Heart left ventricle (tissue), 16 donors: ENCODE measurements at regions not wholly inside any gene's neighbourhood (a gene's known extent, or its start where the extent isn't known, plus 50 kb on each side); places are given as distances from the start of the nearest gene placed in this dataset.

ENCODE experiments used
- ATAC-seq, 4 donors: fragments of 200-7000 bp; cut with Tn5 transposase; one replicate each; pipeline ENCODE4 v1.9.1; 2020 to 2022; ENCODE audit warnings: moderate library complexity in 4 of 4, mild to moderate bottlenecking in 3 of 4, moderate number of reproducible peaks in 1 of 4
- DNase-seq, 5 donors: peaks; one replicate each; pipeline ENCODE4 v3.0.0-alpha.2; 2020
- H3K27ac ChIP-seq, 12 donors: fragments of 200-600 bp; sonication (generic) in 4 of 12; one replicate each; pipeline versions ENCODE4 v1.5.0 to v1.8.0; 2016 to 2022; ENCODE audit warnings: mild to moderate bottlenecking in 2 of 12
- H3K27me3 ChIP-seq, 9 donors: fragments of 200-600 bp; sonication (generic) in 2 of 9; one replicate each; pipeline versions ENCODE4 v1.5.1 to v1.8.0; 2016 to 2022; ENCODE audit warnings: mild to moderate bottlenecking in 3 of 9
- H3K36me3 ChIP-seq, 9 donors: fragments of 200-600 bp; sonication (generic) in 2 of 9; one replicate each; pipeline versions ENCODE4 v1.5.0 to v1.8.0; 2018 to 2022; ENCODE audit warnings: mild to moderate bottlenecking in 2 of 9
- H3K4me1 ChIP-seq, 12 donors: fragments of 200-600 bp; sonication (generic) in 4 of 12; one replicate each; pipeline versions ENCODE4 v1.5.0 to v1.8.0; 2016 to 2022; ENCODE audit warnings: mild to moderate bottlenecking in 3 of 12
- H3K4me3 ChIP-seq, 12 donors: fragments of 200-600 bp; sonication (generic) in 4 of 12; one replicate each; pipeline versions ENCODE4 v1.5.0 to v1.8.0; 2017 to 2022; ENCODE audit warnings: mild to moderate bottlenecking in 9 of 12, moderate library complexity in 4 of 12
- H3K9me3 ChIP-seq, 12 donors: fragments of 200-600 bp; sonication (generic) in 4 of 12; one replicate each; pipeline versions ENCODE4 v1.5.0 to v1.8.0; 2016 to 2022; ENCODE audit warnings: mild to moderate bottlenecking in 1 of 12
- CTCF ChIP-seq, 12 donors: fragments of 200-600 bp; sonication (generic) in 4 of 12; IDR thresholded peaks; one replicate each; pipeline versions ENCODE4 v1.5.0 to v1.8.0; 2018 to 2022; ENCODE audit warnings: antibody characterized with exemption in 12 of 12, mild to moderate bottlenecking in 5 of 12
- POLR2A ChIP-seq, 2 donors: fragments of 450-650 bp; IDR thresholded peaks; one replicate each; pipeline ENCODE4 v1.6.1; 2017; ENCODE audit warnings: antibody characterized with exemption in 2 of 2, mild to moderate bottlenecking in 2 of 2, moderate library complexity in 2 of 2
- WGBS, 4 donors: extraction: QIAGEN DNeasy Blood & Tissue Kit in 2 of 4; methylation state at CpG; one replicate each; pipeline versions ENCODE4 v1.1.5 to v1.1.7; 2013 to 2018; 5-methylcytosine and 5-hydroxymethylcytosine counted together
- intact Hi-C, 10 donors: fragments of 100-400 bp; cut with DNase I; formaldehyde crosslinking; loops; one replicate each; pipeline versions ENCODE4 v1.11.1 to v1.14.2; 2022
- donor health status: ischemic (EF 13 %, LVEDD 7.1; RV severe dilation, severe dysfunction).
- donor health status: healthy with polysubstance abuse.
- donor health status: DM: no; HTN: yes; CAD: no.
- donor health status: DM: no; HTN: no; CAD: no.
- donor health status: ischemic (EF 25% LVEDD 6.9; RV normal size, moderate dysfunction).
- donor health status: ischemic (EF 25% LVEDD 5.7; RV mildly dilated, moderate dysfunction).
- donor health status: healthy.
- donor health status: DM: yes; HTN: yes; CAD: no.
- donor health status: ischemic (EF 35%, LVEDD 5.7; RV mildly dilated, moderate dysfunction).
- donor health status: nonischemic (EF 11% LVEDD 7.7; RV severe dilation, severe dysfunction).
- donor health status: DM: yes; HTN: yes; CAD: no.
- donor health status: PGD.
- donor health status: ischemic (EF 29% LVEDD 5.4; RV normal size, mild dysfunction).
- donor health status: nonischemic (EF 23%, LVEDD 6.1; RV moderate dilation, normal function).

GRCh38 chr1:79796434-79796833 is 789.9 kb upstream of the ADGRL4 start:
- Histone ChIP-seq H3K27ac (no peak overlapping the region), H3K4me1 (no peaks in the 10 kb centered on the region), H3K4me3 (no peak overlapping the region), H3K27me3 (no peaks in the 10 kb centered on the region), H3K9me3 (peaks cover 0 to 15% (median 5%) of the 10 kb centered on the region in 12 donors), H3K36me3 (no peaks in the 10 kb centered on the region)
- no peak for DNase-seq
- intact Hi-C loops = no loop called here
- WGBS, 4 donors = 29 to 91% (median 43%) methylated on average over 1 of the region's 1 CpG
- no peak for ATAC-seq
- TF ChIP-seq CTCF (IDR thresholded peaks at IDR 0.05) = no peak
- TF ChIP-seq POLR2A (IDR thresholded peaks at IDR 0.05) = no peak

DNA sequence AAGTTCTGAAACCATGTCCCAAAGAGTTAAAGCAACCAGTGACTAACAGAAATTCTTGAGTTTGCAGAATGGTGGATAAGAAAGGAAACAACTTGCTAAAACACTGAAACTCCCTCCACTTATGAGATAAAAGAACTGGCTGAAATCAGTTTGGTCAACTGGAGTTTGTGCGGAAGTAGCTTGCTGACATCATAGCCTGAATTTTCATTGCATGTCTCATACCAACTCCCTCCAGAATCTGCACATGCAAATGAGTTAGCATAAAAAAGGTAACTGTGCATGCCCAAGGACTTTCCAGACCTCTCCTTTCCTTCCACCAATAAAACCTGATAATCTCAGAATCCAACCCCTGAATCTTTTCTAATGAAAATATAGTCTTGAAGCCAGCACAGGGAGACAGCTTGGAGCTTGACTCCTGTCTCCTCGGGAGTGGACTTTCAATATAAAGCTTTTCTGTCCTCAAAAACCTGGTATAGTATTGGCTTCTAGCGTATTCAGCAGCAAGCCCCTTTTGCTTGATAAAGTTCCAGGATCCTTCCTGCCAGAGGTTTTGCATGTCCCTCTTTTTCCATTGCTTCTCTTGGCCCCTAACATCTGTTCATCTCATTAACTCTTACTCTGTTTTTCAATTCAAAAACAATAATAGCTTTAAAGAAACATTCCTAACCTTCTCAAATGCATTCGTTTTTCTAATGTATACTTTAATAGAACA is 785.8 kb upstream of the ADGRL4 start:
- no peak for ATAC-seq
- Histone ChIP-seq H3K27me3 (no peaks in the 10 kb centered on the region), H3K4me1 (no peaks in the 10 kb centered on the region), H3K36me3 (no peaks in the 10 kb centered on the region), H3K4me3 (no peak overlapping the region), H3K27ac (no peak overlapping the region), H3K9me3 (peaks cover 0 to 15% (median 5%) of the 10 kb centered on the region in 12 donors)
- TF ChIP-seq POLR2A (IDR thresholded peaks at IDR 0.05) (no peak), CTCF (IDR thresholded peaks at IDR 0.05) (no peak)
- DNase-seq = no peak
- intact Hi-C loops = no loop called here
- WGBS, 4 donors = 31 to 43% (median 38%) methylated on average over 4 of the region's 4 CpGs

DNA sequence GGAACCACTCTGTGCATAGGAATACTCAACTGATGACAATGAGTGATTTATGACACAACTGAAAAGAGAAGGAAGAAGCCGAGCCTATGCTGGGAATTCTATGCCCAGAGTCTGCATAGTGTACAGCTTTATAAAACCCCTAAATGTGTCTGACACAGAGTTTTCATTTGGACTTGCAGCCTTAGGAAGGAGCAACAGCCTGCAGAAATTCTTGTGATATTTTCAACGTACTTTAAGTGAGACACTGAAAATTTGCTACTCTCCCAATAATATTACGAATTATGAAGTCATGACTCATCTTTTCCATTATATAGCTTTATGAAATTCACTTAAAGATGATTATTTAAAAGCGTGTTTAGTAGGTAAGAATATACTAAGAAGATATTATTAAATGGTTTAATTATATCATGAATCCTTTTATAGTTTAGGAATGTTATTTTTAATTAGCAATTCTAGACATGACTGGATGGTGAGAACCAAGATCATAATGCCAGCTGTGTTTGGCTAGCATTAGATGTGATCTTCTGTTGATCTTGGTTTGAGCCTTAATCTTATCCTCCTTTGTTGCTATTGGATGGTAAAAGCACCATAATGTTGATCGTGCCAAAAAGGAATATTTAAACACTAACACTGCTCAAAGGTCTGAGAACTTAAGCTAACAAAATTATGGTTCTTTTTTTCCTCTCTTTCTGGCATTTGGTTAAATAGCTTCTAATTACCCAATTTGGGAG is 785.1 kb upstream of the ADGRL4 start:
- no peaks in the 10 kb centered on the region for H3K36me3 ChIP-seq
- H3K9me3 ChIP-seq = peaks cover 0 to 15% (median 5%) of the 10 kb centered on the region in 12 donors
- H3K4me1 ChIP-seq = no peaks in the 10 kb centered on the region
- intact Hi-C loops = no loop called here
- ATAC-seq (no peak), DNase-seq (no peak)
- H3K27ac ChIP-seq = no peak overlapping the region
- no peak overlapping the region for H3K4me3 ChIP-seq
- no peak for TF ChIP-seq POLR2A (IDR thresholded peaks at IDR 0.05)
- WGBS, 4 donors = 57 to 70% (median 66%) methylated on average over 5 of the region's 5 CpGs
- no peaks in the 10 kb centered on the region for H3K27me3 ChIP-seq

GRCh38 chr1:79790950-79791349 is 784.4 kb upstream of the ADGRL4 start:
- Histone ChIP-seq H3K4me3 (no peak overlapping the region), H3K27ac (no peak overlapping the region), H3K4me1 (no peaks in the 10 kb centered on the region), H3K36me3 (no peaks in the 10 kb centered on the region), H3K27me3 (no peaks in the 10 kb centered on the region), H3K9me3 (peaks cover 0 to 15% (median 5%) of the 10 kb centered on the region in 12 donors)
- no peak for ATAC-seq
- DNase-seq = no peak
- TF ChIP-seq CTCF (IDR thresholded peaks at IDR 0.05) = no peak
- TF ChIP-seq POLR2A (IDR thresholded peaks at IDR 0.05) = no peak
- intact Hi-C loops = no loop called here
- 57 to 72% (median 67%) methylated on average over 1 of the region's 1 CpG for WGBS, 4 donors
